HG02870 (cell line): ENCODE measurements at regions not wholly inside any gene's neighbourhood (a gene's known extent, or its start where the extent isn't known, plus 50 kb on each side); places are given as distances from the start of the nearest gene placed in this dataset.
"Not testable (repeated sequence)": the region's sequence is repeated elsewhere in the genome, so short reads cannot be mapped to it uniquely, and the experiment has no call there.

Experiments
- ATAC-seq: cut with Tn5 transposase; IDR thresholded peaks from one replicate; pipeline ENCODE4 v1.9.1; 2021; ENCODE audit warnings: mild to moderate bottlenecking, moderate library complexity; ENCODE audit not compliant: unreplicated experiment

GRCh38 chr14:45727133-45727532 is 474.1 kb upstream of the MIS18BP1 start:
- ATAC-seq = no peak

DNA sequence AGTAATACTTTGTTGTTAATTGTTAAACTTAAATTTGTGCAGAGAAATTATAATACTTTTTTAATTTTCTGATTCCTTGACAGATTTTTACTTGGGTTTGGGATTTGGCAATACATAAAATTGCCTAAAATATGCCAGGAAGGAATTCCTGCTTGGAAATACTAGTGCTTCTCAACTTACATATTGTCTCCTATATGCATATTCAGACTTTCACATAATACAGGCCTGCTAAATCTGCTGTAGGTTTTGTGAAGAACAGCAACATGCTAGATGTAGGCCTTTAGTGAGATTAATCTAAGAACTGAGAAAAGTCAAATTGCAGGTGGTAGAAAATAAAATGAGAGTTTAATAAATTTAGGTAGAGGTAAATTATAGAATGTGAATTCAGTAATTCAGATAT is 468.5 kb upstream of the MIS18BP1 start:
- no peak for ATAC-seq

GRCh38 chr14:45716572-45716971 is 463.6 kb upstream of the MIS18BP1 start:
- ATAC-seq = no peak

DNA sequence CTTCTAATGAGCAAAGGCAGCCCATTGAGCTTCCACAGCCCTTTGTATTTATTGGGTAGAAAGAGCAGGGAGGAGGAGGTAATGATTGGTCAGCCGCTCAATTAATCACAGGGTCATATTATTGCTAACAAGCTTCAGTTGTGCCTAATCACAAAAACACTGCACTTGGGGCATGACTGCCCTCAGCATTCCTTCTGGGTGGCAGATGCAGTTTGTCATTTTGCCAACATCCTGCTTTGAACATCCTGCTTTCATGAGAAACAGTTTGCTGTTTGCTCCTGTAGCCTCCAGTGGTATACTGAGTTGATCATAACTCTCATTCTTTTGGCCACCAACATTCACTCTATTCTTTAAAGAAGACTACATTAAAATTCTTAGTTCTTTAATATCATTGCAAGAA is 462.9 kb upstream of the MIS18BP1 start:
- no peak for ATAC-seq

DNA sequence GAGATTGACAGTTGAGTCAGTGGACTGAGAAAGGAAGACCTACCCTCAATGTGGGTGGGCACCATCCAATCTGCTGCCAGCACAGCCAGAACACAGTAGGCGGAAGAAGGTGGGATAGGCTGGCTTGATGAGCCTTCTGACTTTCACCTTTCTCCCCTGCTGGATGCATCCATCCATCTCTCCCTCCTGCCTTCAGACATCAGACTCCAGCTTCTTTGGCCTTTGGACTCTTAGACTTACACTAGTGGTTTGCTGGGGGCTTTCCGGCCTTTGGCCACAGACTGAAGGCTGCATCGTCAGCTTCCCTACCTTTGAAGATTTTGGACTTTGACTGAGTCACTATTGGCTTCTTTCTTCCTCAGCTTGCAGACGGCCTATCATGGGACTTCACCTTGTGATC is 456.5 kb upstream of the MIS18BP1 start:
- no peak for ATAC-seq

DNA sequence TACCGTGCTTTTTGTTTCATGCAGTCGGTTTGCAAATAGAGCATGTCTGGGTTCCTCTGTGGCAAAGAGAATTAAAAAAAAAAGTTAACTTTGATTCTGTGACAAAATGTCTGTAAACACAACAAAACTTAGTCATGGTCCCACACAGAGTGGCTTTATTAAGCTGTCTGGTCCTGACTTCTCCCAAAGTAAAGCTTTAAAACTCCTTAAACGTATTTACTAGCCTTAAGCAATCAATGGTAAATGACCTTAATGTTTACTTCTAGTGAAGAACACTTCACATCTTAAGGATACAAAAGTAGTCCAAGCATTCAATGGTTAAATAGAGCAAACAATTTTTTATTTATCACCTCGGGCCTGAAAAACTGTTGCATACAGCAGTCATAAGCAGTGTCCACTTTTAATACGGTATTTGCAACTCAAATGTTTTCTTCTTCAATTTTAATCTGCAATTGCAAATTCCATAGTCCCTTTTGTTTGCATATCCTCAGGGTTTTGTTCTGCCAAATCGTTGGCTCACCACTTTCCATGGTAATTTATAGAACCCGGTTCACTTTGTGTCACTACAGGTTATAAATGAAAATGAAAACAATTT is 453.0 kb upstream of the MIS18BP1 start:
- ATAC-seq = no peak

- ATAC-seq = no peak
Measured at GRCh38 chr14:45699471-45699870, 446.5 kb upstream of the MIS18BP1 start.

DNA sequence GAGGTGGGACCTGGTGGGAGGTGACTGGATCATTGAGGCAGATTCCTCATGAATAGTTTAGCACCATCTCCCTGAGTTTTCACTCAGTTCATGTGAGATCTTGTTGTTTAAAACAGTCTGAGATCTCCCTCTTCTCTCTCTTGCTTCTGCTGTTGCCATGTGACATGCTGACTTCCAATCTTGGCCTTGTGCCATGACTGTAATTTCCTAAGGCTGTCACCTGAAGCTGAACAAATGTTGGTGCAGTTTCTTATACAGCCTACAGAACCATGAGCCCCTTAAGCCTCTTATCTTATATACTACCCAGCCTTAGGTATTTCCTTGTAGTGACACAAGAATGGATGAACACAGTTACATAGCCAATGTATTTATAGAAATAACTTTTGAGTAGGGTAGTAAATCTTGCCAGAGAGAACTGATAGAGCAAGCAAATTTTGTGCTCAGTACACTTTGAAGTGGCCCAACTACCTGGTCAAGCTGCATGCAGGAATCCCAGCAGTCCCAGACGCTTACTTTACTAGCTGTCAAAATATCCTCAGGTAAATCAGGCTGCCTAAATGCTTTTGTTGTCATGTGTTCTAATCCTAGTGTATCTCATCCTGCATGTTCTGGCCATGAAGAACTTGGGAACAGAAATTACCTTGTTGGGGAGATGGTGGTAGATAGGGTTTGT is 445.6 kb upstream of the MIS18BP1 start:
- no peak for ATAC-seq

GRCh38 chr14:45686771-45687170 is 433.8 kb upstream of the MIS18BP1 start:
- no peak for ATAC-seq

GRCh38 chr14:45680531-45680930 is 427.5 kb upstream of the MIS18BP1 start:
- ATAC-seq = no peak

- ATAC-seq = no peak
Measured at GRCh38 chr14:45679853-45680252, 426.9 kb upstream of the MIS18BP1 start.

DNA sequence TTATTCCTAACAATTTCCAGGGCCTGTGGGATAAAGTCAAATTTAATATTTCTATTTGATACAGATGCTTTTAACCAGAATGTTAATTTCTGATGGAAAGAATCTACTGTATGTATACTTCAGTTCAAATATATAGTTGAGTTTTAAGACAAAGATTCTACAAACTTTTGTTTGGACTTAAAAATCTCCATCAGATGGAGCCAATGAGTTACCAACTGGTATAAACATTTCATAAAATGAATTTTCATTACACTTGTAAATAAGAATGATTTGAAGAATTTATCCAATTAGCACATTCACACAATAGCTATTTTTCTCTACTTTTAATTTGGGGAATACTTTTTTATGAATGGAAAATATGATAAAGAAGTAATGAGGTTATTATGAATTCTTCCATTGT is 425.2 kb upstream of the MIS18BP1 start:
- no peak for ATAC-seq

DNA sequence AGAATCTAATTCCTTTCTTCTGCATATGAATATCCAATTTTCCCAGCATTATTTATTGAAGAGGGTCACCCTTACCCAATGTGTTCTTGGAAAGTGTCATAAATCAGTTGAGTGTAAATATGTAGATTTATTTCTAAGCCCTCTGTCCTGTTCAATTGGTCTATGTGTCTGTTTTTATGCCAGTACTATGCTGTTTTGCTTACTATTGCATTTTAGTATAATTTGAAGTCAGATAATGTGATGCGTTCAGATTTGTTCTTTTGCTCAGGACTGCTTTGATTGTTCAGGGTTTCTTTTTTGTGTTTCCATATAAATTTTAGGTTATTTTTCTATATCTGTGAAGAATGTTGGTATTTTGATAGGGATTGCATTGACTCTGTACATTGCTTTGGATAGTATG is 420.4 kb upstream of the MIS18BP1 start:
- no peak for ATAC-seq

DNA sequence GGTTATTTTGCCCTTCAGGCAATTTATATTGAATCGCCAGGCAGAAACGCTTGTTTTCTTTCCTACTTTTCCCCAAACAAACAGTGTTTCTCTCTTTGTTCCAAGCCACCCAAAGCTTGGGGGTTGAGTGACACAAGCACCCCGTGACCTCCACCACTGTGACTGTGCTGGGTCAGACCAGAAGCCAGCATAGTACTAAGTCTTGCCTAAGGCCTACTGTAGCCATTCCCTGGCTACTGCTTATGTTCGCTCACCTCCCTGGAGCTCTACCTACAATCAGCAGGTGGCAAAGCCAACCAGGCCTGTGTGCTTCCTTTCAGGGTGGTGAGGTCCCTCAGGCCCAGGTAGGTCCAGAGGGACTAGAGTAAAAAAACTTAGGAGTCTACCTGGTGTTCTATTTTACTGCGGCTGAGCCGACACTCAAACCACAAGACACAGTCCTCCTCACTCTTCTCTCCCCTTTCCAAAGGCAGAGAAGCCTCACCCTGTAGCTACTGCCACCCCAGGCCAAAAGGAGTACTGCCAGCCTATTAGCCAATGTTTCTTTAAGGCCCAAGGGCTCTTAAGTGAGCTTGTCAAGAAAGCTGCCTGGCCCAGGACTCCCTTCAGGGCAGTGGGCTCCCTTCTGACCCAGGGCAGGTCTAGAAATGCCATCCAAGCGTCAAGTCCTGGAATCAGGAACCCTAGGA is 411.8 kb upstream of the MIS18BP1 start:
- no peak for ATAC-seq

DNA sequence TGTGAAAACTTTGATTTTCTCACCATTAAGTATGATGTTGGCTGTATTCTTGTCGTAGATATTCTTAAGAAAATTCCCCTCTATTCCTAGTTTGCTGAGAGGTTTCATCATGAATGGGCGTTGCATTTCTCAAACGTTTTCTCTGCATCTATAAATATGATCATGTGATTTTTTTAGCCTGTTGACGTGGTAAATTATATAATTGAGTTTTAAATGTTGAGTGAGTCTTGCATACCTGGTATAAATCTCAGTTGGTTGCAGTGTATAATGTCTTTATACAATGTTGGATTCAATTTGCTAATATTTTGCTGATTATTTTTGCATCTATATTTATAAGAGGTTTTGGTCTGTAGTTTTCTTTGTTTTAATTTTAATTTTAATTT is 405.9 kb upstream of the MIS18BP1 start:
- ATAC-seq = no peak

GRCh38 chr14:45658226-45658916 is 405.4 kb upstream of the MIS18BP1 start:
- no peak for ATAC-seq

DNA sequence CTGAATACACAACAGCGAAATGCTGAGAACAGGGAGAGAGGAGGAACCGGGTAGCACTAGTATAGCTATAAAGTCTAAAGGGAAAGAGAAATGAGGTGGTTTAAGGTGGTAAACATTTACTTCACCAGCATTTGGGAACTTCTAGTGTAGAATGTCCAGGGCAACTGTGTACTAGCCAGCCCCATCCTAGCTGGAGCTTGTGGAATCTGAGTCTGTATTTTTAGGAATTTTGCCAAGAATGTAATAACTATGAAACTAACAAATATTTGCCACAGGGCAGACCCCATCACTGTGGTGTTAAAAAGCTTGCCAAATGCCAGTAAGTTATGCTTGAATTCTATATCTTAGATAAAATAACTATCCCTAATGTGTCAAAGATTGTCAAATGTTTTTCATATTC is 398.9 kb upstream of the MIS18BP1 start:
- ATAC-seq = no peak

- no peak for ATAC-seq
Measured at GRCh38 chr14:45650754-45651153, 397.8 kb upstream of the MIS18BP1 start.

DNA sequence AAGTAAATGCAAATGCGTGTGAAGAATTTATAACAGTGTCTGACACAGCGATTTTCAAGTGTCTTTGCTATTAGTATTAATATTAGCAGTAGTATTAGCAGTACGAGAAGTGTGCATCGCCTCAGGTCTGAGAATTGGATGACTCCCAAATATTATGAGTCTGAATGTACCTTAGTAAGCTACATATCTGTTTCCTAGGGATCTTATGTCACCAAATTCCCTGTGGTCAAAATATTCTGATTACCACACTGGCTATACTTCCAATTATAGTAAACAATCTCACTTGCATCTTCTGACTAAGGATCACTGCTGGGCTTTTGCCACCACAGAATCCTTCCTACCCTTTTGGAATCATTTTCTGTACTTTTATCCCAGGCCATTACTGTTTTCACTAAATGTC is 396.0 kb upstream of the MIS18BP1 start:
- no peak for ATAC-seq

DNA sequence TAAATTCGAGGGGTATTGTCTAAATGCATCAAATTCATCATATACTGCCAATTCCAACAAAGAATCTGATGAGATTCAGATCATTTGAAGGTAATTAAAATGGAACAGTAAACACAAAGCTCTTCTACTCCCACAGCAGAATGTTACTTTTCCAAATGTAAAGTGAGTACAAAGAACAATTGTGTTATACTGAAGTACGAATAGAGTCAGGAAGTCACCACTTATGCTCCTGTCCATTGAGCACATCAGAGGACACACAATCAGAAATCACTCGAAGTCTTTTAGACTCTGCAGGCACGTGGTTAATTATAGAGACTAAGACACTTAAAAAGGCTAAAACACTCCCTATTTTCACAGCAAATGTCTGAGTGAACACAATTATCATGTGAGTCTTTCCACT is 388.5 kb upstream of the MIS18BP1 start:
- no peak for ATAC-seq

DNA sequence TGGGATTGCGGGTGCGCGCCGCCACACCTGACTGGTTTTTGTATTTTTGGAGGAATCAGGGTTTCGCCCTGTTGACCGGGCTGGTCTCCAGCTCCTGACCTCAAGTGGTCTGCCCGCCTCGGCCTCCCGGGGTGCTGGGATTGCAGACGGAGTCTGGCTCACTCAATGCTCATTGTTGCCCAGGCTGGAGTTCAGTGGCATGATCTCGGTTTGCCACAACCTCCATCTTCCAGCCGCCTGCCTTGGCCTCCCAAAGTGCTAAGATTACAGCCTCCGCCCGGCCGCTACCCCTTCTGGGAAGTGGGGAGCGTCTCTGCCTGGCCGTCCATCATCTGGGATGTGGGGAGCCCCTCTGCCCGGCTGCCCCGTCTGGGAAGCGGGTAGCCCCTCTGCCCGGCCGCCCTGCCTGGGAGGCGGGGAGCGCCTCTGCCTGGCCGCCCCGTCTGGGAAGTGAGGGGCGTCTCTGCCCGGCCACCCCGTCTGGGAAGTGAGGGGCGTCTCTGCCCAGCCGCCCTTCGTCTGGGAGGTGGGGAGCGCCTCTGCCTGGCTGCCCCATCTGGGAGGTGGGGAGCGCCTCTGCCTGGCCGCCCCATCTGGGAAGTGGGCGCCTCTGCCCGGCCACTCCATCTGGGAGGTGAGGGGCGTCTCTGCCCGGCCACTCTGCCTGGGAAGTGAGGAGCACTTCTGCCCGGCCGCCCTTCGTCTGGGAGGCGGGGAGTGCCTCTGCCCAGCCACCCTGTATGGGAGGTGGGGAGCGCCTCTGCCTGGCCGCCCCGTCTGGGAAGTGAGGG is 381.8 kb upstream of the MIS18BP1 start:
- not testable (repeated sequence) for ATAC-seq
